ENCODE measurements at regions not wholly inside any gene's neighbourhood (a gene's known extent, or its start where the extent isn't known, plus 50 kb on each side); places are given as distances from the start of the nearest gene placed in this dataset.

- DNase-seq (ENCODE audit: low spot score), result no peak
Measured at GRCh38 chr2:237271698-237272652, 142.0 kb downstream of the COL6A3 start.

All from putamen (tissue), 1 donor.